SK-N-MC (cell line): ENCODE measurements at regions not wholly inside any gene's neighbourhood (a gene's known extent, or its start where the extent isn't known, plus 50 kb on each side); places are given as distances from the start of the nearest gene placed in this dataset.

ENCODE experiments used
- DNase-seq: peaks from one replicate; pipeline ENCODE4 v3.0.0-alpha.2; 2011; ENCODE audit warnings: low read depth, low spot score
- H3K27ac ChIP-seq: fragments of 200-600 bp; sonication (generic); 2 replicates; pipeline ENCODE4 v1.5.1; 2016; ENCODE audit warnings: mixed run types
- H3K36me3 ChIP-seq: fragments of 200-600 bp; sonication (generic); 2 replicates; pipeline ENCODE4 v1.6.1; 2017; ENCODE audit warnings: antibody characterized with exemption, low read length, mixed read lengths; ENCODE audit not compliant: insufficient read depth
- H3K4me3 ChIP-seq: fragments of 200-600 bp; sonication (generic); 2 replicates; pipeline ENCODE4 v1.5.1; 2016
- H3K9ac ChIP-seq: fragments of 200-600 bp; sonication (generic); 2 replicates; pipeline ENCODE4 v1.8.0; 2017; ENCODE audit warnings: mixed run types, mixed read lengths; ENCODE audit not compliant: insufficient read length
- H3K9me3 ChIP-seq: fragments of 200-600 bp; sonication (generic); 2 replicates; pipeline ENCODE4 v1.6.1; 2017; ENCODE audit warnings: low read depth, mild to moderate bottlenecking, antibody characterized with exemption, low read length, moderate library complexity, mixed read lengths
- EZH2 ChIP-seq: fragments of 200-600 bp; sonication (generic); IDR thresholded peaks from one replicate; pipeline ENCODE4 v1.6.1; 2017; ENCODE audit warnings: antibody characterized with exemption
- FOXP2 ChIP-seq: optimal IDR thresholded peaks from 2 replicates; pipeline ENCODE3; 2011; ENCODE audit warnings: mild to moderate bottlenecking, moderate library complexity; ENCODE audit not compliant: insufficient read depth; ENCODE audit errors: extremely low read length, control extremely low read depth
- POLR2AphosphoS5 ChIP-seq: IDR thresholded peaks from 2 replicates; pipeline ENCODE4 v1.6.1; 2012; ENCODE audit warnings: mild to moderate bottlenecking, low read depth, low read length, borderline replicate concordance

DNA sequence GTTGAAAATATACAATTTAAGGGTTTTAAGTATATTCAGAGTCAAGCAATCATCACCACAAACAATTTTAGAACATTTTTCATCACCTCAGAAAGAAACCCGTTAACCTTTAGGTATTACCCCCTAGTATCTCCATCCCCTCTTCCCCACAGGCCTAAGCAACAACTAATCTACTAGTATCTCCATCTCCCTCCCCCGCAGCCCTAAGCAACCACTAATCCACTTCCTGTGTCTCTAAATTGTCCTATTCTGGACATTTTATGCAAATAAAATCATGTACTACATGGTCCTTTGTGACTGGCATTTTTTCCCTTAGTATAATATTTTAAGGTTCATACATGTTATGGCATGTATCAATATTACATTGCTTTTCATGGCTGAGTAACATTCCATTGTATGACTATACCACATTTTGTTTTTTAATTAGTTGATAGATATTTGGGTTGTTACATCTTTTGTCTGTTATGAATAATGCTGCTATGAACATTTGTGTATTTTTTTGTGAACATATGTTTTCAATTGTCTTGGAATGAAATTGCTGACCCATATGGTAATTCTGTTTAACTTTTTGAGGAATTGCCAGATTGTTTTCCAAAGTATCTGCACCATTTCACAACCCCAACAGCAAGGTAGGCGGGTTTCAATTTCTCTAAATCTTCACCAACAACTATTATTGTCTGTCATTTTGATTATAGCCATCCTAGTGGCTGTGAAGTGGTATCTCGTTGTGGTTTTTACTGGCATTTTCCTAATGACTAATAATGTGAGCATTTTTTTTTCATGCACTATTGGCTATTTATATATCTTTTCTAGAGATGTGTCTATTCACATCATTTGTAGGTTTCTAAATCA lies 215.6 kb upstream of the CD96 start:
- no peaks in the 10 kb centered on the region for H3K9me3 ChIP-seq
- no peak overlapping the region for H3K27ac ChIP-seq
- H3K36me3 ChIP-seq = no peaks in the 10 kb centered on the region
- no peak for DNase-seq
- H3K9ac ChIP-seq = no peak overlapping the region
- TF ChIP-seq POLR2AphosphoS5 (no peak), FOXP2 (no peak), EZH2 (no peak)
- H3K4me3 ChIP-seq = no peak overlapping the region

DNA sequence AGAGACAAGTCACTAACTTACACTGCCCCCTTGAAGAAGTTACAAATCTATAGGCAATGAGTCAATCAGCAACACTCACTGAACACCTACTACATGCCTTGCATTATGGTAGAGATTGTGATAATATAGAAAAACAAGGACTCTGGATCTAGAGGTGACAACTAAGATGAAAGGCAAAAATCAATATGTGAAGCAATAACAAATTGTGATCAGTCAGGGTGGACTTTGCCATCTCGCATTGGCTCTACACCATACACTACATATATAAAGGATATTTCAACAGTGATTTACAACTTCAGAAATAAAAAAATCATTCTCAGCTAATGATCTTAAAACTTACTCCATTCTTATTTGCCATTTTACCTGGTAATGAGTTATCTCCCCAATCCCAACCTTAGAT lies 210.7 kb upstream of the CD96 start:
- Histone ChIP-seq H3K4me3 (no peak overlapping the region), H3K9me3 (no peaks in the 10 kb centered on the region), H3K9ac (no peak overlapping the region), H3K27ac (no peak overlapping the region), H3K36me3 (no peaks in the 10 kb centered on the region)
- no peak for TF ChIP-seq EZH2
- DNase-seq = no peak

DNA sequence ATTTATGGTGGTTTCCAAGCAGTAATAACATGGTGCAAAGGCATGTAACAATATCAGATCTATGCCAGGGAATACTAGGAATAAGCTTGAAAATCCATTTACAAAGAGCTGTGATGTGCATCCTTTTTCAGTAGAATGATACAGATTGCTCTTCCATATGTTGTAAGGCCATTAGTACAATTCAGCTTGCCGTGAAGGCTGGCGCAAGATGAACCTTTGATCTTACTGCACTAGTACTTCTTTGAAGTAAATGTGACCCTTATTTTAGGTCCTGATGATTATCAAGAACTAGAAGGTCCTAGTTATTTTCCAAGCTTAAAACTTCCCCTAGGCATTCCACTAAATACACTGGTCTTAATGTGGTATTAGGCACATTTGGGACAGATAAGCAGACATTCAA lies 210.1 kb upstream of the CD96 start:
- no peak for TF ChIP-seq FOXP2
- TF ChIP-seq EZH2 = no peak
- no peak for TF ChIP-seq POLR2AphosphoS5
- Histone ChIP-seq H3K27ac (no peak overlapping the region), H3K4me3 (no peak overlapping the region), H3K9ac (no peak overlapping the region), H3K36me3 (no peaks in the 10 kb centered on the region), H3K9me3 (no peaks in the 10 kb centered on the region)
- DNase-seq = no peak

DNA sequence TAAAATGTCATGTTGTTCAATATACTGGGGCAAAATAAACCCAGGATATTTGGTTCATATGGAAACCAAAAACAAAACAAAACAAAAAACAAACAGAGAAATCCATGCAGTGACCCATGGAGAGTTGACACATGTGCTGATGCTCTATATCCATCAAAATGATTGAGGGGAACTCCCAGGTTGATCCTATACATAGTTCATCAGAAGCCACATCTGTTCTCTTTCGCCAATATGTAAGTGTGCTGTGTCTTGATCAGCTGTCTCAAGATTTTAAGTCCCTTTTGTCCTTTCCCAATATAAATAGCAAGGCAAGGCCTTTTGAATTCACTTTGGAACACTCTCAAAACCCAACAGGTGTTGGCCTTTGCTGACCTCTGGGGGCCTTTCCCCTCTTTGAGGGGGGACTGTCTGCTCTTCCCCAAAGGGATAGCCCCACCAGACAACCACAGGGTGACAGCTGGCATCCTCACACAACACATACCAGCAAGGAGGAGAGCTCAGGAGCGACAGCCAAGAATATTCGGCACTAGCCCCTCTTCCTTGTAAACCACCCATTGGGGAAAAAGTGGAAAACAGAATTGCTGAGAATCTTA lies 209.4 kb upstream of the CD96 start:
- DNase-seq = no peak
- H3K27ac ChIP-seq = no peak overlapping the region
- no peak for TF ChIP-seq FOXP2
- no peak for TF ChIP-seq POLR2AphosphoS5
- TF ChIP-seq EZH2 = no peak

DNA sequence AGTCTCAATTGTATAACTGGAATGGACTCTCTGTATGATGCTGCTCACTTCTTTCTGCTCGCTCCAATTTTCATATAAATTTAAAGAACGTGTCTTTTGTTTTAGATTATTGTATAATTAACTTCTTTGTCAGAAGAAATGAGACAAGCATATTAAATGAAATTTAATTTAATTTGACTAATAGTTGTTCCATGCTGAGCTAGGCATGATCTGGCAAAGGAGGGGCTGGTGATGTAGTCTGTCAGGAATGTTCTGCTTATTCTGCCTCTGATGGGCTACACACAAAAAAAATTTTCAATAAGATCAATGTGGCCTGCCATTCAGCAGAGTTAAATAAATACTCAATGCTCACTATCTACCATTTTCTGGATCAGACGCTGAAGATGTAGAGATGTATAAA lies 208.4 kb upstream of the CD96 start:
- H3K9ac ChIP-seq = no peak overlapping the region
- no peaks in the 10 kb centered on the region for H3K36me3 ChIP-seq
- no peak for DNase-seq
- no peaks in the 10 kb centered on the region for H3K9me3 ChIP-seq
- no peak for TF ChIP-seq FOXP2
- no peak for TF ChIP-seq EZH2
- no peak for TF ChIP-seq POLR2AphosphoS5
- H3K27ac ChIP-seq = no peak overlapping the region
- H3K4me3 ChIP-seq = no peak overlapping the region

More for the DNA sequence above, 209.4 kb upstream of the CD96 start:
- H3K9me3 ChIP-seq = no peaks in the 10 kb centered on the region
- no peaks in the 10 kb centered on the region for H3K36me3 ChIP-seq
- no peak overlapping the region for H3K9ac ChIP-seq
- no peak overlapping the region for H3K4me3 ChIP-seq

DNA sequence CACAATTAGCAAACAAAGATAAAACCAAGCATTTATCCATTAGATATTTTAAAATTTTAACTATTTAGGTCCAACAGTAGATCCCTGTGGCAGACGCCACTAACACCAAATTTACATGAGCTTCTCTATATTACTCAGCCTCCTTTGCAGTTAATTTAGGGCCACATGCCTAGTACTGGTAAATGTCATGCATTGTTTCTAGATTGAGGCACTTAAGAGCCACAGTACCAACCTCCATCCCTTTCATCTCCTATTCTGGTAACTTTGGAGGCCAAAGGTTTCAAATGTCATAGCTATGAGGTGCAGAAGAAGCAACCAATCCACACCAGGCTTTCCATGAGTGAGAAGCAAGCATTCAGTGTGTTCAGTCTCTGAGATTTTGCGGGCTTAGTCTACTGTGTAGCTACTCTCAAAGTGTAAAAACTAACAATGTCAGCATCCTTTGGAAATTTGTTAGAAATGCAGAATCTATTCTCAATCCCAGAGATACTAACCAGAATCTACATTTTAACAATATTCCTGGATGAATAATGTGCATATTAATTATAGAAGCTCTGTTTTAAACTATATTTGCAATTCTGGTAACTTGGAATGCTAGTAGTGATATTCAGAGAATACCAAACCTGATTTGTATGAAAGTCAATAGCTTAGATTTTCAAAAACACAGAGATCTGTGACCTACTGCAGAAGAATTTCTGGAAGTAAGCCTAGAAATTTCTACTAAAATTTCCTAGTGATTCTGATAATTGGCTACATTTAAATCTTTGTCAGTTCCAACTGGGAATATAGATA lies 206.3 kb upstream of the CD96 start:
- H3K9me3 ChIP-seq = no peaks in the 10 kb centered on the region
- H3K9ac ChIP-seq = no peak overlapping the region
- no peaks in the 10 kb centered on the region for H3K36me3 ChIP-seq
- no peak overlapping the region for H3K4me3 ChIP-seq
- TF ChIP-seq FOXP2 (no peak), EZH2 (no peak), POLR2AphosphoS5 (no peak)
- DNase-seq = no peak
- no peak overlapping the region for H3K27ac ChIP-seq

DNA sequence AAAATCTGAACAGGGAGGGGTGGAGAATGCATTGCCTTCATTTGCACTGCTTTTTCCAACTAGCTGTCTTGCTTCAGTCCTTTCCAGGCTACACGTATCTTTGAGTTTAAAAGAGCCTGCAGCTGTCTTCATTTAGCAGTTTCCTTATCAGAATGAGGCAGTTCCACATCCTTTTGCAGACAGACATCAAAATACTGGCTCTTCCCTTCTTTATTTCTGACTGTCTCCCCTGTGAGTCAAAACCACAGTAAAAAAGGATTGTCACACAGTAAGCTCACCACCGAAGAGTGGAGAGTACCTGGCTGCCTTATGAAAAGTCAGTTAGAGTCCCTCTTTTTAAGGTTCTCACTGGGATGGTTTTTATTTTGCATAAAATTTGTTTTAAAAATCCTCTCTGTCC lies 205.5 kb upstream of the CD96 start:
- Histone ChIP-seq H3K9ac (no peak overlapping the region), H3K36me3 (no peaks in the 10 kb centered on the region), H3K27ac (no peak overlapping the region), H3K4me3 (no peak overlapping the region), H3K9me3 (no peaks in the 10 kb centered on the region)
- TF ChIP-seq EZH2 = no peak
- TF ChIP-seq FOXP2 = no peak
- TF ChIP-seq POLR2AphosphoS5 = no peak
- DNase-seq = no peak

DNA sequence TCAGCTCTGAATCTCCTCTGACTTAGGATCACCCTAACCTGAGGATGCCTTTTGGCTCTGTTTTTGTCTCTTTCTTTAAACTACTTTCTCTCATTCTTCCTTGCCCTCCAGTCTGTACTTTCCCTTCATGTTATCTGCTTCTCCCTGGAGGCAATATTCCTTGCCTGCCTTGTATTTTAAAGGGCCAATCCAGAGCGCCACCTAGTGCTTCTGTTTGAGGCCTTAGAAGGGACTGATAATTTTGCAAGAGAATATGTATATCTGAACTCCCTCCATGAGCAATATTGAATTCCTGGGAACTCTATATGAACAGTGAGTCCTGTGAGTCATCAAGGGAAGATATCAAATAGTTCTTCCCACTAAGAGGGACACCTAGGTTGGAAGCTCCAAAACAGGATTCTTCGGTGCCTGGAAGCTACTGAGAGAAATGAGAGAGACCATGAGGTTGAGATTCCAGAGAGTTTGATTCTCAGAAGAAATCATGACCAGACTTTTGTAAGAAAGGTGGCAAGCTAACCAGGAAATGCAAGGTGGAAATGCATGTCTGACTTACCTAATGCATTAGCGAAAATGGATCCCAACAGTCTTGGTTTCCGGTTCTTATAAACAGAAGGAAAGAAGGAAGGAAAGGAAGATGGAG lies 203.8 kb upstream of the CD96 start:
- no peak overlapping the region for H3K27ac ChIP-seq
- TF ChIP-seq EZH2 (no peak), POLR2AphosphoS5 (no peak), FOXP2 (no peak)
- DNase-seq = peak; percentile 78
- H3K4me3 ChIP-seq = no peak overlapping the region
- no peaks in the 10 kb centered on the region for H3K36me3 ChIP-seq
- no peaks in the 10 kb centered on the region for H3K9me3 ChIP-seq
- H3K9ac ChIP-seq = no peak overlapping the region
